Spinal cord (tissue), 9 donors: ENCODE measurements at regions not wholly inside any gene's neighbourhood (a gene's known extent, or its start where the extent isn't known, plus 50 kb on each side); places are given as distances from the start of the nearest gene placed in this dataset.

Experiments used
- DNase-seq, 6 donors: peaks; one replicate each; pipeline versions ENCODE4 v3.0.0 to v3.0.0-alpha.2; 2013 to 2015; ENCODE audit warnings: low spot score in 6 of 6, low read depth in 4 of 6
- H3K27ac ChIP-seq: one replicate; pipeline ENCODE4 v1.5.1; 2013; ENCODE audit warnings: low read depth, low read length, control low read depth
- H3K27me3 ChIP-seq: one replicate; pipeline ENCODE4 v1.6.1; 2013; ENCODE audit warnings: low read length; ENCODE audit not compliant: control insufficient read depth, insufficient read depth
- H3K36me3 ChIP-seq: one replicate; pipeline ENCODE4 v1.6.1; 2013; ENCODE audit warnings: low read length; ENCODE audit not compliant: control insufficient read depth, insufficient read depth
- H3K4me1 ChIP-seq: one replicate; pipeline ENCODE4 v1.6.1; 2013; ENCODE audit warnings: low read length; ENCODE audit not compliant: control insufficient read depth, insufficient read depth
- H3K4me3 ChIP-seq: one replicate; pipeline ENCODE4 v1.5.1; 2013; ENCODE audit warnings: low read depth, low read length, control low read depth
- H3K9me3 ChIP-seq: one replicate; pipeline ENCODE4 v1.6.1; 2013; ENCODE audit warnings: low read length; ENCODE audit not compliant: control insufficient read depth, insufficient read depth
- WGBS: methylation state at CpG from one replicate; pipeline ENCODE4 v1.1.5; 2013; ENCODE audit warnings: missing lambda C conversion rate; ENCODE audit not compliant: insufficient coverage; 5-methylcytosine and 5-hydroxymethylcytosine counted together
- donor health status: healthy.

- Histone ChIP-seq H3K27me3 (no peaks in the 10 kb centered on the region), H3K27ac (no peak overlapping the region), H3K4me1 (no peaks in the 10 kb centered on the region), H3K36me3 (no peaks in the 10 kb centered on the region), H3K4me3 (no peak overlapping the region), H3K9me3 (no peaks in the 10 kb centered on the region)
- 90% methylated on average over 3 of the region's 4 CpGs for WGBS
- no peak for DNase-seq
These were observed 498.4 kb downstream of the PCNX1 start for GRCh38 chr14:71405676-71406075.

GRCh38 chr14:71408362-71409030 is 501.2 kb downstream of the PCNX1 start:
- no peak overlapping the region for H3K4me3 ChIP-seq
- no peaks in the 10 kb centered on the region for H3K4me1 ChIP-seq
- no peaks in the 10 kb centered on the region for H3K27me3 ChIP-seq
- H3K9me3 ChIP-seq = no peaks in the 10 kb centered on the region
- WGBS = 93% methylated on average over 5 of the region's 7 CpGs
- no peaks in the 10 kb centered on the region for H3K36me3 ChIP-seq
- no peak for DNase-seq
- H3K27ac ChIP-seq = peak overlapping the region; percentile 7

GRCh38 chr14:71410578-71411284 is 503.5 kb downstream of the PCNX1 start:
- Histone ChIP-seq H3K36me3 (no peaks in the 10 kb centered on the region), H3K4me1 (no peaks in the 10 kb centered on the region), H3K27me3 (no peaks in the 10 kb centered on the region), H3K4me3 (no peak overlapping the region), H3K27ac (no peak overlapping the region), H3K9me3 (no peaks in the 10 kb centered on the region)
- WGBS = 90% methylated on average over 3 of the region's 5 CpGs
- no peak for DNase-seq

- Histone ChIP-seq H3K4me1 (no peaks in the 10 kb centered on the region), H3K27ac (no peak overlapping the region), H3K9me3 (no peaks in the 10 kb centered on the region), H3K4me3 (no peak overlapping the region), H3K27me3 (no peaks in the 10 kb centered on the region), H3K36me3 (no peaks in the 10 kb centered on the region)
- no peak for DNase-seq
- 91% methylated on average over 1 of the region's 3 CpGs for WGBS
These were observed 504.0 kb downstream of the PCNX1 start for GRCh38 chr14:71411285-71411595.

GRCh38 chr14:71411738-71412137 is 504.5 kb downstream of the PCNX1 start:
- no peaks in the 10 kb centered on the region for H3K27me3 ChIP-seq
- no peak for DNase-seq
- no peak overlapping the region for H3K4me3 ChIP-seq
- no peaks in the 10 kb centered on the region for H3K9me3 ChIP-seq
- no peak overlapping the region for H3K27ac ChIP-seq
- no CpG with 5 or more reads among the region's 3 CpGs for WGBS
- H3K36me3 ChIP-seq = no peaks in the 10 kb centered on the region
- no peaks in the 10 kb centered on the region for H3K4me1 ChIP-seq

GRCh38 chr14:71414631-71415403 is 507.6 kb downstream of the PCNX1 start:
- Histone ChIP-seq H3K9me3 (no peaks in the 10 kb centered on the region), H3K27ac (no peak overlapping the region), H3K36me3 (no peaks in the 10 kb centered on the region), H3K4me3 (no peak overlapping the region), H3K27me3 (no peaks in the 10 kb centered on the region), H3K4me1 (no peaks in the 10 kb centered on the region)
- no peak for DNase-seq
- no CpG with 5 or more reads among the region's 5 CpGs for WGBS

- Histone ChIP-seq H3K36me3 (no peaks in the 10 kb centered on the region), H3K4me1 (no peaks in the 10 kb centered on the region), H3K27ac (no peak overlapping the region), H3K27me3 (no peaks in the 10 kb centered on the region), H3K4me3 (no peak overlapping the region), H3K9me3 (no peaks in the 10 kb centered on the region)
- no CpG with 5 or more reads among the region's 1 CpG for WGBS
- DNase-seq = peak in 1 of 6 donors; percentile 13
These were observed 508.1 kb downstream of the PCNX1 start for GRCh38 chr14:71415404-71415690.

- H3K36me3 ChIP-seq = no peaks in the 10 kb centered on the region
- H3K27me3 ChIP-seq = no peaks in the 10 kb centered on the region
- H3K9me3 ChIP-seq = no peaks in the 10 kb centered on the region
- WGBS = no CpG with 5 or more reads among the region's 3 CpGs
- H3K4me1 ChIP-seq = no peaks in the 10 kb centered on the region
- H3K27ac ChIP-seq = no peak overlapping the region
- no peak for DNase-seq
- H3K4me3 ChIP-seq = no peak overlapping the region
These were observed 509.1 kb downstream of the PCNX1 start for GRCh38 chr14:71416392-71416791.

GRCh38 chr14:71418532-71419245 is 511.4 kb downstream of the PCNX1 start:
- H3K27ac ChIP-seq = no peak overlapping the region
- H3K9me3 ChIP-seq = no peaks in the 10 kb centered on the region
- no peak overlapping the region for H3K4me3 ChIP-seq
- no peaks in the 10 kb centered on the region for H3K4me1 ChIP-seq
- H3K27me3 ChIP-seq = no peaks in the 10 kb centered on the region
- WGBS = 56% methylated on average over 6 of the region's 10 CpGs
- no peak for DNase-seq
- H3K36me3 ChIP-seq = no peaks in the 10 kb centered on the region
